HPDE6-E6E7 (cell line): ENCODE measurements at regions not wholly inside any gene's neighbourhood (a gene's known extent, or its start where the extent isn't known, plus 50 kb on each side); places are given as distances from the start of the nearest gene placed in this dataset.

Source experiments
- DNase-seq: peaks from one replicate; pipeline ENCODE4 v3.0.0; 2011; ENCODE audit warnings: missing footprints; ENCODE audit errors: extremely low spot score

GRCh38 chr2:150787353-150788093, 300.1 kb upstream of the RND3 start:
- DNase-seq, result no peak

- DNase-seq, result no peak
These were observed 296.9 kb upstream of the RND3 start for GRCh38 chr2:150784389-150784788.

- DNase-seq, result no peak
These were observed 296.4 kb upstream of the RND3 start for GRCh38 chr2:150783896-150784295.

- DNase-seq, result no peak
These were observed 295.5 kb upstream of the RND3 start for GRCh38 chr2:150783015-150783414.

GRCh38 chr2:150782613-150783012, 295.1 kb upstream of the RND3 start:
- no peak for DNase-seq

GRCh38 chr2:150781142-150781541, 293.7 kb upstream of the RND3 start:
- no peak for DNase-seq

GRCh38 chr2:150778828-150779227, 291.4 kb upstream of the RND3 start:
- no peak for DNase-seq

- no peak for DNase-seq
These were observed 282.0 kb upstream of the RND3 start for GRCh38 chr2:150769421-150769820.

GRCh38 chr2:150767991-150768746, 280.7 kb upstream of the RND3 start:
- no peak for DNase-seq

GRCh38 chr2:150762571-150762970, 275.1 kb upstream of the RND3 start:
- no peak for DNase-seq

- DNase-seq, result no peak
These were observed 272.1 kb upstream of the RND3 start for GRCh38 chr2:150759531-150759930.

GRCh38 chr2:150759106-150759505, 271.6 kb upstream of the RND3 start:
- DNase-seq, result no peak

- no peak for DNase-seq
These were observed 264.8 kb upstream of the RND3 start for GRCh38 chr2:150752229-150752628.

GRCh38 chr2:150750720-150751119, 263.3 kb upstream of the RND3 start:
- DNase-seq, result no peak

- no peak for DNase-seq
These were observed 254.6 kb upstream of the RND3 start for GRCh38 chr2:150742094-150742493.

GRCh38 chr2:150735894-150736498, 248.5 kb upstream of the RND3 start:
- DNase-seq, result no peak

- no peak for DNase-seq
These were observed 245.7 kb upstream of the RND3 start for GRCh38 chr2:150733051-150733618.

GRCh38 chr2:150732491-150732890, 245.0 kb upstream of the RND3 start:
- DNase-seq, result no peak

GRCh38 chr2:150732064-150732463, 244.6 kb upstream of the RND3 start:
- peak; percentile 7 for DNase-seq

- no peak for DNase-seq
These were observed 242.1 kb upstream of the RND3 start for GRCh38 chr2:150729495-150729955.

- DNase-seq, result no peak
These were observed 230.8 kb upstream of the RND3 start for GRCh38 chr2:150718280-150718679.

GRCh38 chr2:150716186-150716585, 228.7 kb upstream of the RND3 start:
- DNase-seq, result no peak
